HTR-8/SVneo (cell line): ENCODE measurements at regions not wholly inside any gene's neighbourhood (a gene's known extent, or its start where the extent isn't known, plus 50 kb on each side); places are given as distances from the start of the nearest gene placed in this dataset.

Experiments
- DNase-seq: peaks from one replicate; pipeline ENCODE4 v3.0.0; 2011; ENCODE audit warnings: low spot score, mixed read lengths; ENCODE audit not compliant: insufficient read length
- FAIRE-seq: peaks from 2 replicates; lab custom pipeline; 2011; peaks lifted over from hg19 to GRCh38; lab: Jason Lieb, UNC

DNA sequence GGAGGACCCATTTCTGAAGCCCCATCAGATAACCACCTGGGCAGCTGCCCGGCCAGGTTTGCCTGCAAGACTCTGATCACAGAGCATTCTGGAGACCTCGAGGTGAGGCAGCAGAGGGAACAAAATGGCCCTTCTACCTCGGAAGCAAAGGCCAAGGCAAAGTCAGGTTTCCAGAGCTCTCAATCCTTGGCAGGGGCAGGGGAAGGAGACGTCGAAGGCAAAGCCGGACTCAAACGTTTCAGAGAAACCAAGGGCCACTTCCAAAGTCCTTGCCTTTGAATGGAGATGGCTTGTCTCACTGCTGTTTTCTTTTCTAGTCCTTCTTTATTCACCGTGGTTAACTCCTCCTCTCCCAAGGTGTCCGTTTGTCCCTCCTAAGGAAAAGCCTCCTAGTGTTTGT lies 355.3 kb downstream of the SOX9 start:
- FAIRE-seq: no peak
- no peak for DNase-seq

DNA sequence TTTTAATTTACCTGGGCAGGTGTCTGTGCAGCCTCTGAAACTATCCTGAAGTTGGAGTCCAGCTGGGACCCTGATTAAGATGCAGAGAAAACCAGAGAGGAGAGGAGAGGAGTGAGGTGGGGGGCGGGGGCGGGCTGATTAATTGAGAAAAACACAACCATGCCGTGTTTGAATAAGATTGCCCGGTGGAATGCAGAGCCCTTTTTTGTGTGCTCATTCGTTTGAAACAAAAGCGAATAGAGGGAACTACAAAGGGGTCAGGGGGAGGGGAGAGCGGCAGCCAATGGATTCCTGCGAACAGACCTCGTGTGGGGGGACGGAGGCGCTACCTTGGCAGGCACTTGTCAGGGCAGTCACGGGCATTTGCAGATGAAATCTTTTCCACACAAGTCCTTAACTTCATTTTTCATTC lies 355.8 kb downstream of the SOX9 start:
- no peak for DNase-seq
- no peak for FAIRE-seq

DNA sequence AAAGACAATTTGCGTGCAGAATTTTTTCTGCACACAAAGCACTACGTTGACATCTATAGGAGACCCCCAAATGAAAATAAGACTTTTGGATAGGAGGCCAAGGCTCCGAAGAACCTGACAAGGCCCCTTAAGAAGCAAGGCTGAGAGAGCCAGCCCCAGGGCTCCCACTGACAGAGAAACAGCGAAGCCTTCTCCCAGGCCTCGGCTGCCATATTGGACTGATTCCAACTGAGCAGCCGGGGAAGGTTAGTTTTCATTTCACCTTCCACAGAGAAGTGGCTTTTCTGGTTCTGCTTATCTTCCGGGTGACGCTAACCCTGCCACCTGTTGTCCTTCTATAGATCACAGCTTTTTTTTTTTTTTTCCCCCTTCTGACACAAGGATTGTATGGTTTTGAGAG lies 356.7 kb downstream of the SOX9 start:
- FAIRE-seq (no peak), DNase-seq (no peak)

DNA sequence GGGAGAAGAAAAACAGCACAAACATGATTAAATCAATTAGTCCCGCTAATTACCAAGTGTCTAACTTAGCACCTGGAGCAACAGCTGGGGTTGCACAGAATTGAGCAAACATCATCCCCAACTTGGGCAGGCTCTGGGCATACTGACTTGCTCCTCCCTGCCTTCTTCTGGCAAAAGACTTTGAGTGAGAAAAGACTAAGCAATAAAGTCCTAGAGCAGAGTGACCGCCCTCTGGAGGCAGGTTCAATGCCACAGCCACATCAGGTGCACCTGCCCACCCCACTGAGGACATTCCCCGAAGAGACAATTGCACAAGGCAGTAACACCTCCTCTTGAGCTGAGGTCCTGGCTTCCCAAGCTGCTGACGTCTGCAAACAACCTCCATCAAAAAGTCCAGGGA lies 358.3 kb downstream of the SOX9 start:
- FAIRE-seq (peak; percentile 57), DNase-seq (no peak)

DNA sequence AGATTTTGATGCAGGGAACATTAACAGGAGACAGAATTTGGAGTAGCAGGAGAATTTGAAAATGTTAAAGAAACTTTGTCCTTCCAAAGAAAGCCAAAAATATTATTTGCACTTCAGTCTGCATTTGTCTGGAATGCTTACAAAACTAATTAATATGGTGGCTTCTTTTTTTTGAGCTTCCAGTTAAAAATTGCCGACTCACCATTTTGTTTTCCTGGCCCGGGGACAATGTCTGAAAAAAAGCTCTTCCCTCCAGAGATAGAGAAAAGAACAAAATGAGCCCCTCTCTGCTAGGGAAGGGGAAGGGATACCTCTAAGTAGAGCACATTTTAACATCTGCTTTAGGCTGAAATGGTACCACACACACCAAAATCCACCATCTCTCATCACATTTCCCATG lies 360.8 kb downstream of the SOX9 start:
- FAIRE-seq: no peak
- no peak for DNase-seq

DNA sequence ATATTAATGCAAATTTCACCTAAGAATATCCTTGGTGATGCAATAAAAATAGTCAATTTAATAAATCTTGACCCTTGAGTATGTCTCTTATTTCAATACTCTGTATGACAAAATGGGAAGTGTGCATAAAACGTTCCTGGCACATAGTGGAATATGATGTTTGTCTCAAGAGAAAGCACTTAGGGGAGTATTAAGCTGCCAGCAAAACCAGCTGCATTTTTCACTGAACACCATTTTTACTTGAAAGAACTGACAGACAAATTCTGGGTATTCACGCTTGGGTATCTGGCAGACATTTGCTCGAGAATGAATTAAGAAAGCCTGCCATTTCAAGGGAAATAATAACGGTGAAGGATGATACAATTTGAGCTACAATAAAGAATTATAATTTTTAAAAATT lies 364.8 kb downstream of the SOX9 start:
- DNase-seq (no peak), FAIRE-seq (no peak)

DNA sequence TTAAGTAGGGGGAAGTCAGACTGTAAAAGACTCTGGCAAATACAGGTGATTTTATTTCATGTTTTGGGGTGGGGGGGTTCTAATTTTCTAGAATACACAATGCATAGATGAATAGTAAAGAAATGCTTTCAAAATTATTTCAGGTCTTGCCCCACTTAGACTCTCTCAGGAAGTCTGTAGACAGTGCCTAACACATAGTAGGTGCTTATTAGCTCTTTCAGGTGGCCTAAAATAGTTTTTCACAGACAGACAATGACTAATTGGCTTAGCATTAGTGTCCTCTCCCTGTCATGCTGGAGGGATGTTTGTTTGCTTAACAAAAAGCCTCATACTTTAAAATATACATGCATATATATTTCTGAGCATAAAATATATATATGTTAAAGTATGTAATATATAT lies 366.0 kb downstream of the SOX9 start:
- FAIRE-seq (no peak), DNase-seq (no peak)

DNA sequence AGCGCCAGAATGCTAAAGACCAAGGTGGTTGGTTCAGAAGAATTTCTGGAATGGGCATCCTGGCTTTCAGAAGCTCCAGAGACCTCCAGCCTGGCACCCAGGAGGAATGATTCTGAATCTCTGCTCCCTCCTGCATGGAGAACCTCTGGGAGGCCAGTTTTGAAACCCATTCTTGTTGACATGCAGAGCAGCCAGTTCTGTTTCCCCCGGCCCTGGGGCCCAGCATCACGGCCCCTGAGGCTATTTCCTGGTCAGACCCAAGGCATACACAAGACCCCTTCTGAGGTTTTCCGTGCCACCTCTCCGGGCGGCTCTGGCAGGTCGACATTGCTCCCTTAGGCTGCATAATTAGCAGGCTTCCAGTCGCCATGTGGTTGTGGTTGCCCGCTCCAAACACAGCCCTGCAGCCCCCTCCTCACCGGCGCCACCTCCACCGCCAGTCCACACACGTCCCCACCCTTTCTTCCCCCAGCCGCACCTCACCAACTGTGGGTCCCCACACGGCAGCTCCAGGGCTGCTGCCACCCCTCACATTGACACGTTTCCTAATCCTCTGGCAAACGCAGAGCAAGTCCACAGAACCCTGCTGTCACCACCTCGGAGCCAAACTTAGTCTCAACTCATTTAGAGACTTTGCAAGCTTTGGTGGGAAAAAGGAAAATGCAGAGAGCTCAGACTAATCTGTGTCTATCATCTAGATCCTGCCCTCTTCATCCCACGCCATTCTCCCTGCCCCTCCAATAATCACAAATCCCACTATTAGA lies 367.1 kb downstream of the SOX9 start:
- no peak for DNase-seq
- FAIRE-seq: no peak

DNA sequence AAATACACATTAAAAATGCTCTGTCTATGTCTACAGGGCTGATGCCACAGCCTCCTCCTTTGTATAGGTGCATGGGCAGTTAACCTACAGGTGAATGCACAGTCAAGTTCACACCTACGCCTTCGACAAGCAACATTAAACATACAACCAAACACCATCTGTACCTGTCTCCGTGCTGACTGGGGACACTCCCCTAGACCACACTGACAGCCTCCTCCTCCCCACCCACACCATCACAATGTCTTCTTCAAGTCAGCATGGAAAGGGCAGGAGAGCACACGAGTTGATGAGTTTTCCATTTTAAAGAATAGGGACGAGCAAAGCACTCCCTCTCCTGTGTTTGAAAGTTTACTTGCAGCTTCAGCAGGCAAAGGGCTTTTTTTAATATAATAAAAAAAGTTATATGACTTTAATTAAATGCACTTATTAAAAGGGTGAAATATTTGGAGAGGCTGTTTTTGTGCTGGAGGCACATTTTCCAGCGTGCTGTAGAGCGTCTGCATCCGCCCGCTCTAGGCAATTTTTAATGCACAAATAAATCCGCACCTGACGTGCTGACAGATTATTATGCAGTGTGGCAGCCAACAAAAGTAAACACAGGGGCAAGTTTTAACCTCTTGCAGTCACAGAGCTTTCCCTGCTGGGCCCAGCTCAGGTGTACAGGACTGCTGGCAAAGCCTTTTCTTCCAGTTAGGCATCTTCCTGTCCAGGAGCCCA lies 367.9 kb downstream of the SOX9 start:
- no peak for FAIRE-seq
- DNase-seq: no peak

DNA sequence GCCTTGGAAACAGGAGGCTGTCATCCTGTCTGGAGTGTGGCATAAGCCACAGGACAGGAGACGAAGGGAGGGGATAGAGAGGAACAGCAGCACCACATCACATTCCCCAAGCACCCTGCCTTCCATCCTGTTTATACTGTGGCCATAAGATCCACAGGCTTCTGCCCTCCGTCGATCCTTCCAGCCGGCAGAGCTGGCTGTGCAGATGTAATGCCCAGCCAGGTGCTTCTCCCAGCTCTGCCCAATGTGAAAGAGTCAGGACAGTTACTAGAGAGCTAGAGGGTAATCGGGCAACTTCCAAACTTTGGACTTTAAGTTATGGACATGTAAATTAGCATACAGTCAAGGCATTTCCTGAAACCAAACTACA lies 368.4 kb downstream of the SOX9 start:
- DNase-seq (no peak), FAIRE-seq (no peak)

DNA sequence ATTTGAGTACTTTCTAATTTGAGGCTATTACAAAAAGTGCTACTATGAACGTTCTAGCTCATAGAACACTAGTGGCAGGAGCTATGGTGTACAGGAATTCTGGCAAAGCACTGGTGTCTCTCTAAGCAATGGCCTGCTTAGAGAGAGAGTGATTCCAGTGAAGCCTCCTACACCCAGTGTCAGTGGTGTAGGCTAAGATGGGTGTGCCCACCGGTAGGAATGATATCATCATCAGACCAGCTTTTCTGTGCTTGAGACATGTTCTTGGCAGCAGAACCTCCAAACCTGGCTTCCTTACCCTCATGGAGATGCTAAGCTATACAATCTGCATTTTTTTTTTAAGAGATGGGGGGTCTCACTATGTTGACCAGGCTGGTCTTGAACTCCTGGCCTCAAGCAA lies 370.3 kb downstream of the SOX9 start:
- no peak for DNase-seq
- FAIRE-seq: no peak

DNA sequence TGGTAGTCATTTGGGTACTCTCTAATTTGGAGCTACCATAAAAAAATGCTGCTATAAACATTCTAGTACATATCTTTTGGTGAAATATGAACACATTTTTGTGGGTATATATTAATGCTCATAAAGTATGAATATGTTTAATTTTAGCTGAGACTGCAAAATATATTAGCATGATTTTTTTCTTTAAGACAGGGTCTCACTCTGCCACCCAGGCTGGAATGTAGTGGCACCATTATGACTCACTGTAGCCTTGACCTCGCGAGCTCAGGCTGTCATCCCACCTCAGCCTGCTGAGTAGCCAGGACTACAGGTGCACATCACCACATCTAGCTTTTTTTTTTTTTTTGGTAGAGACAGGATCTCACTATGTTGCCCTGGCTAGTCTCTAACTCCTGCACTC lies 371.7 kb downstream of the SOX9 start:
- DNase-seq: no peak
- FAIRE-seq: no peak

DNA sequence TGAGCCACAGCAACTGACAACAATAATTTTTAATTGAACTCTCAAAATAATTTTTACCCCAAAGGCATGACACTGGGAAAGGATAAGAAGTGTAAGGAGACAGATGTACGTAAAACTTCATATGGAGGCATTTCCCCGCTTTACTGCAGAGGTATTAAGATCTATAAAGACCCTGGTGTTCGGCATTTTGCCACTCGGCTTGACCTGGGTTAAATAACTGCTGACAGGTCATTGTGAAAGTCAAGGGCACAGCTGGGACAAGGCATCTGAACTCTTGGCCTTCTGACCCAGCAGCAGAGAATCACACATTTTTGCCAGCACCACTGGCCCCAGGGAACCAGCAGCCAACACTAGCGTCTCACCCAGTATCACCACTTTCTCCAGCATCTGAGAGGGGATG lies 372.1 kb downstream of the SOX9 start:
- FAIRE-seq (no peak), DNase-seq (no peak)

DNA sequence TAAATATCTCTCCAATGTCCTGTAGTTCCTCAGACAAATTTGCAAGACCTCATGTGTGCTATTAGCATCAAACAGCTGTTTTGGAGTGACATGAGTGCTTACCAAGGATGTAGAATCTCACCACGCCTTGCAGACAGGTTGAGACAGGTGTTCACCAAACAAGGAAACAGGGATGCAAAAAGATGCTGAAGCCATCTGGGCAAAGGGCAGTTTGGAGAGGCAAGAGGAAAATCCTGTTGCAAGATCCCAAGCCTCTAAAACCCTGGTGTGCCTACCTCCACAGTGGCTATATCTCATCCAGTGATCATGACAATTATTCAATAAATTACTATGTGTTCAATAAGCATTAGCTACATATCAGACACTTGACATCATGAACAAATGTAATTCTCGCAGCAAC lies 373.7 kb downstream of the SOX9 start:
- FAIRE-seq: peak; percentile 28
- DNase-seq: no peak

DNA sequence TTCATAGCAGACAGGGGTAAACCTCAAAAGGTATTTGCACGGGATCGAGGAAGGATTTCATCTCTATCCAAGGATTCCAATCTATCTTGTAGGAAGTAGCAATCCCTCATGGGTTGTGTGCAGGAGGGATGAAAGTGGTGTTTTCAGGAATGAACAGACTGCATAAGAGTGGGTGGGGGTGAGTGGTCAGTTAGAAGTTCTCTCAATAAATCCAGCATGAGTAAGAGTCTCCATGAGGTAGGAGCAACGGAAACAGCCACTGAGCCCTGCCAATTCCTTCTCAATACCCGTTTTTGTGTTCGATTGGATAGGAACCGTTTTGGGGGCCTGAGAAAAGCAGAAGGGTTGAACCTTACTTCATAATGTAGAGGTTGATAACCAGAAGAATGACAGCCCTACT lies 375.6 kb downstream of the SOX9 start:
- no peak for DNase-seq
- FAIRE-seq: no peak

DNA sequence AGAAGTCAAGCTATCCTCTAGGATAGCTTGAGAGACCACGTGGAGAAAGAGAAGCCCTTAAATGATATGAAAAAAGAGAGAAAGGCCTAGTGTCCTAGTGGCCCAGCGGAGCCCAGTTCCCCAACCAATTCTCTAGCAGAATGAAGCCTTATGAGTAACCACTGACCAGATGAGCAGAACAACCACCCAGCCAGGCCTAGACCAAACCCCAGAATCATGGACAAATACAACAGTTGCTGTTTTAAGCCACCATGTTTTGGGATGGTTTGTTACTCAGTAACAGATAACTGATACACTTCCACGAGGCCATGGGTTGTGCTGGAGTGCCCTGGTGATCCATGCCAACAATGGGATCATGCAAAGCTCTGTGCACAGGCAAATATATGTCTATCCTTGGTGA lies 377.1 kb downstream of the SOX9 start:
- DNase-seq (no peak), FAIRE-seq (no peak)

DNA sequence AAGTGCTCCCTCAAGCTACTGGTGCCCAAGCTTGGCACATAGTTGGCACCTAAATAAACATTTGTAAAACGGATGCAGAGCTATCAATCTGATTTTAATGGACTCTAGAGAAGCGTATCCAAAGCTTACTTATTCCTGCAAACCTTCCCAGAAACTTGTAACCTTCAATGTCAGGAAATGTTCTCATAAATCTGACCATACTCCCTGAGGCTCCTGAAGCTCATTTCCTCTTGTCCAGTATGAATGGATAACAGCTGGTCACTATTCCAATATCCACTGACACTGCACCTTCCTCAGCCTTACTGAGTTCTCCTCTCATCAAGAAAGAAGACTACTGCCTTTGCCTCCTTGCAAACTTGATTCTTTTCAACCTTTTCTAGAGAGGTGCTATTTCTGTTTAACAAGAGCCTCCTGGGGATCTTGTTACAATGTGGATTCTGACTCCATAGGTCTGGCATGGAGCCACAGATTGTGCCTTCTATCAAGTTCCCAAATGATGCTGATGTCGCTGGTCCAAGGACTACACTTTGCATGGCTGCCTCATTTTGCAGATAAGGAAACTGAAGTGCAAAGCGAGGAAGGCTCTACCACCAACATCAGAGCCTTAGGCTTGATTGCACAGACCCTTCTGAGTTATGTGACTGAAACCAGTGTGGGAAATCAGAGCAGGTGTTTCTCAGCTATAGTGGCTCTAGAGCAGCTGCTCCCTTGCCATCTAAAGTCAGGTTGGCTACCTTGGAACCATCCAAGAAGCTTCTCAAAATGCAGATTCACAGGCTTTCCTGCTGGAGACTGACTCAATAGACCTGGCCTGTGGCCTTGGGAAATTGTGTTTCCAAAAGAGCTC lies 377.8 kb downstream of the SOX9 start:
- FAIRE-seq (no peak), DNase-seq (no peak)

DNA sequence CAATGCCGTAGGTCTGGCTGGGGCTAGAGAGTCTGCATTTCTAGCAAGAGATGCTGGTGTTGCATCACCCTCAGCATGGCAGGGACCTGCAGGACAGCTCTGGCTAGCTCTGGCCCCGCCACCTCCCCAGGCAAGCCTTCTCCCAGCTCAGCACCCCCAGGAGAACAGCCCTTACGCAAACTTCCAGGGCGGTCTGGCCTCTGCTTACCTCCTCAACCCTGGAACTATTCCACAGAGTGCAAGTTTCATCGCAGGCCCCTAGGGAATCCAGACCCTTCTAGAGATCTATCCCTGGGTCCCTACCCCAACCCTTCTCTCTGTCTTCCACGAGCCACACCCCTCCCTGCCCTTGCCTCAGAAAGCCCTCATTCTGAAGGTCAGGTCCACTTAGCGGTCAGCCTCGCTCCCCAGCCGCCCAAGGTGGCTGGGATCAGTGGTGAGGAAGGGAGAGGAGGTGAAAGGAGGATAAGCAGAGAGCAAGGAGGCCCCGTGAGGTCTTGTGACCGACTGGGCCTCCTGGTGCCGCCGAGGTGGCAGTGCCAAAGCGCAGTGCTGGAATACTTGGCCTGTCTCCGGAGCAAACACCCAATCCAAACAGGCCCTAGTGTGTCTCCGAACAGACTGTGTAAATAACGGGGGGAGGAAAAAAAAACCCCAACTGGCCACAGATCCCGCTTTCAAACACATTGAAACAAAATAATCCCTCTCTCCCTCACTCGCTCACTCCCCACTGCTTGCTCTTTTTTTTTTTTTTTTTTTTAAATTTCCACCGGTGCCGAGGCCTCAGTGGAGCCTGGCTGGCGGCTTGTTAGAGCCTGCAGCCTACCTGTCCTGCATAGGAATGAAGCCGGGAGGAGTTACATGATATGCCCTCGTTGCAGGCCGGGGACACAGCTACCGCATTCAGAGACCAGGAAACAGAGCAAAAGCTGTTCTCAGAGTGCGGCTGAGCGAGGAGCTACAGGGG lies 380.9 kb downstream of the SOX9 start:
- DNase-seq (no peak), FAIRE-seq (no peak)

DNA sequence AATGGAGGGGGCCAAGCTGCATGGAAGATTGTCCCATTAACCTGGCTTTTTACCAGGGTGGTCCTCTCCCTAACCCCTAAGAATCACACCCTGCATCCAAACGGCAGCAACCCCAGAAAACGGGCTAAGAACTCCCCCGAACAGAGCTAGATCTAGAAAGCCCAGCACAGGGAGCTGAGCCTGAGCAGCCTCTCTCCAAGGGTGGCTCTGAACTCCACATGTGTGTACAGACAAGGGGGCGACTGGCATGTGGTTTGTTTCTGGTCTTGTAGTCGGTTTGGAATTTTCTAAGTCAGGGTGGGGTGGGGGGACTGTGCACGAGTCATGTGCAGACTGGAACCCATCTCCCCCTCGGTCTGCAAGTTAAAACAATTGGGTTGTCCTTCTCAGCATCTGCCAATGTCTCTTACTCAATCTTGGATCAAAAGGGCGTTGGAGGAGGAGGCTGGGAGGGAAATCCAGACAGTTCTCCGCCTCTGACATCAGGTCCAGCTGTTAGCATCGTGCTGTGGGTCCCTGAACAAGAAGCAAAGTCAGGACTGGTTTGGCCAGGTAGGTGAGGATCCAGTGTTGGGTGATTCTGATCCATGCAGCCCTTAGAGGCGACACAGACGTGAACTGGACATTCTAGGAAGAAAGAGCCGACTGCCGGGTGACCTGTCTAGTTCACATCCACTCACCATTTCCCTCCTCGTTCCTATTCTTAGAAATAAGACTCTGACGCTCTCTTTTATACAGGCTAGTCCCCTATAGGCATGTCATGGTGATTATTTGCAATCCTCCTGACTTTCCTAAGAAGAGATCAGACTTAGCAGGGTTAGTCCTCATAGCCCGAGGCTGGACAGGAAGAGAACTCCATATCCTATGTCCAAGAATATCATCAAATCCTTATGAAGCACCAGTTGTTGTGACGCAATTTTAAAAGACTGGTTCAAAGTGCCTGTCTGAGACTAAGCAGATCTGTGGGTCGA lies 381.8 kb downstream of the SOX9 start:
- DNase-seq (no peak), FAIRE-seq (no peak)
